Coronary artery (tissue), 2 donors: ENCODE measurements at regions not wholly inside any gene's neighbourhood (a gene's known extent, or its start where the extent isn't known, plus 50 kb on each side); places are given as distances from the start of the nearest gene placed in this dataset.

Experiments
- DNase-seq: peaks from one replicate; pipeline ENCODE4 v3.0.0-alpha.2; 2017; ENCODE audit warnings: low spot score
- H3K27ac ChIP-seq, 2 donors: fragments of 200-600 bp; sonication (generic); one replicate each; pipeline ENCODE4 v1.5.1; 2016 to 2019
- H3K4me3 ChIP-seq: fragments of 200-600 bp; sonication (generic); 2 replicates; pipeline ENCODE4 v1.5.1; 2016; ENCODE audit warnings: mild to moderate bottlenecking, moderate library complexity
- TF ChIP-seq, protein P1 (sequence below): fragments of 200-600 bp; sonication (generic); IDR thresholded peaks from one replicate; pipeline ENCODE4 v1.5.1; 2019; ENCODE audit warnings: antibody characterized with exemption

- TF ChIP-seq, protein P1, sequence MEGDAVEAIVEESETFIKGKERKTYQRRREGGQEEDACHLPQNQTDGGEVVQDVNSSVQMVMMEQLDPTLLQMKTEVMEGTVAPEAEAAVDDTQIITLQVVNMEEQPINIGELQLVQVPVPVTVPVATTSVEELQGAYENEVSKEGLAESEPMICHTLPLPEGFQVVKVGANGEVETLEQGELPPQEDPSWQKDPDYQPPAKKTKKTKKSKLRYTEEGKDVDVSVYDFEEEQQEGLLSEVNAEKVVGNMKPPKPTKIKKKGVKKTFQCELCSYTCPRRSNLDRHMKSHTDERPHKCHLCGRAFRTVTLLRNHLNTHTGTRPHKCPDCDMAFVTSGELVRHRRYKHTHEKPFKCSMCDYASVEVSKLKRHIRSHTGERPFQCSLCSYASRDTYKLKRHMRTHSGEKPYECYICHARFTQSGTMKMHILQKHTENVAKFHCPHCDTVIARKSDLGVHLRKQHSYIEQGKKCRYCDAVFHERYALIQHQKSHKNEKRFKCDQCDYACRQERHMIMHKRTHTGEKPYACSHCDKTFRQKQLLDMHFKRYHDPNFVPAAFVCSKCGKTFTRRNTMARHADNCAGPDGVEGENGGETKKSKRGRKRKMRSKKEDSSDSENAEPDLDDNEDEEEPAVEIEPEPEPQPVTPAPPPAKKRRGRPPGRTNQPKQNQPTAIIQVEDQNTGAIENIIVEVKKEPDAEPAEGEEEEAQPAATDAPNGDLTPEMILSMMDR: no peak
- Histone ChIP-seq H3K27ac (no peak overlapping the region), H3K4me3 (no peak overlapping the region)
- no peak for DNase-seq
Measured at GRCh38 chr15:31256378-31257265, 70.0 kb upstream of the KLF13 start.

DNA sequence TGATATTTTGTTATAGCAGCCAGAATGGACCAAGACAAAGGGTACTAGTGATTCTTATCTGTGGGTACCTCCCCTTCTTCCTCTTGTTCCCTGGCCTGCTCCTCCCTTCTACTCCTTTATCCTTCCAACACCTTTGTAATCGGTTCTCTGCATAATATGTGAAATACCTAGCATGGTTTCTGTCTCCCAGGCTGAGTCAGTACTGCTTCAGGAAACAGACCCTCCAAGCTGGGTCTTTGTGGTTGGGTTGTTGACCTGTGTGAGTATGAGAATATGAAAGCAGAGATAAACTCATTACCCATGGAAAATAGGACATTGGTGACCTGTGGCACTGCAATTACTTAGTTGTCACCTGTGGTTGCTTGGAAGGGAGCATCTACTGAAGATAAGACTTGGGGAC, 69.3 kb upstream of the KLF13 start:
- DNase-seq: no peak
- TF ChIP-seq, protein P1: no peak
- Histone ChIP-seq H3K4me3 (no peak overlapping the region), H3K27ac (no peak overlapping the region)

GRCh38 chr15:31258260-31258659, 68.4 kb upstream of the KLF13 start:
- no peak overlapping the region for H3K4me3 ChIP-seq
- no peak for DNase-seq
- H3K27ac ChIP-seq: no peak overlapping the region
- TF ChIP-seq, protein P1: no peak

DNA sequence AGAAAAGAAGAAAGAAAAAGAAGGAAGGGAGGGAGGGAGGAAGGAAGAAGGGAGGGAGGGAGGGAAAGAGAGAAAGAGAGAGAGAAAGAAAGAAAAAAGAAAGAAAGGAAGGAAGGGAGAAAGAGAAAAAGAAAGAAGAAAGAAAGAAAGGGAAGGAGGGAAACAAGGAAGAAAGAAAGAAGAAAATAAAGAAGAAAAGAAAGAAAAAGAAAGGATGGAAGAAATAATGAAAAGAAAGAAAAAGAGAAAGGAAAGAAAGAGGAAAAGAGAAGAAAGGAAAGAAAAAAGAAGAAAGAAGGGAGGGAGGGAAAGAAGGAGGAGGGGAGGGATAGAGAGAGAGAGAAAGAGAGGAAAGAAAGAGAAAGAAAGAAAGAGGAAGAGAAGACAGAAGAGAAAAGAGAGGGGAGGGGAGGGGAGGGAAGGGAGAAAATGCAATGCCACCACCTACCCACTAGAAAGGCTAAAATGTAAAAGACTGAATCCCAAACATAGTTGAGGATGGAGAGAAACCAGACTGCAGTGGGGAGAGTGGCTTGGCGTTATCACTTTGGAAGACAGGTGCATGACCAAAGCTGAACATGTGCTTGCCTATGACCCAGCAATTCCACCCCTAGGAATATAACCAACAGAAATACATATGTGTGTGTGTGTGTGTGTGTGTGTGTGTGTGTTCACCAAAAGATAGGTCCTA, 66.9 kb upstream of the KLF13 start:
- Histone ChIP-seq H3K4me3 (no peak overlapping the region), H3K27ac (no peak overlapping the region)
- TF ChIP-seq, protein P1: no peak
- DNase-seq: no peak

- no peak overlapping the region for H3K4me3 ChIP-seq
- peak; percentile 38 for DNase-seq
- no peak overlapping the region for H3K27ac ChIP-seq
- TF ChIP-seq, protein P1: no peak
Measured at GRCh38 chr15:31260646-31261265, 65.9 kb upstream of the KLF13 start.

DNA sequence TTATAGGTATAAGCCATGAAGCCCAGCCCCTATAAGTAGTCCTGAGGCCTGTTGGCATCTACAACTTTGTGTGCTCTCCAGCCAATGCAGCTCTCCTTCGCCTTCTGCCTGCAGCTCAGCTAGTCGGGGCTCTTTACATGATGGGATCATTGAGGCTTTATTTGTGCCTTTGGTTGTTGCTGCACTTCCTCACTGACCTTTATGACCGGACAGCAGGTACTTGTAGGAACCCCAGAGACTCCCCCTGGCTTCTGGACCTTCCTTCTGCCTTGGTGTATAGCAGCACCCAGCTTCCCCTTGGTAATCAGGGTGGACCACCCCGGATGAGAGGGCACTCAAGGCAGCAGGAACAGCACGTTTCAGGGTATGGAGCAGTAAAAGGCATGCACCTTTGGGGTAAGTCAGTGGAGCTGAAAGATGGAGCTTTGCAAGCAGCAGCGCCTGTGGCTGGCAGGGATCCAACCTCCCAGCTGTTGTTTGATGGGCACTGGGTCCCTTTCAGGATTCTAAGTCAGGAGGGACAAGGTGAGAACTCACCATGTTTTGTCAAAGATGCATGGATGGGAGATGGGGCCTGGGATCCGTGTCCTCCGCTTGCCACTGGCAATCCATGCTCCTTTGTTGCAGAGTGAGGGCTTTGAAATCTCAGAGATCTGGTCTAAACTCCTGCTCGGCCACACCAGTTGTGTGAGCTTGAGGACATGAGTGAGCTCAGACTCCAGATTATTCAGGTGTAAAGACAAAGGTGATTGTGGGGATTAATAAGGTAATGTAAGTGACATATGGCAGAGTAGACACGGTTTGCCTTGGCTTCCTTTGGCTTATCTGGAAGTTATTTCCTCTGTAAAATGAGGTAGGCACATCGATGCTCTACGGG, 65.1 kb upstream of the KLF13 start:
- DNase-seq: peak; percentile 62
- Histone ChIP-seq H3K27ac (no peak overlapping the region), H3K4me3 (no peak overlapping the region)
- TF ChIP-seq, protein P1: no peak
